SJSA1 (cell line): ENCODE measurements at regions not wholly inside any gene's neighbourhood (a gene's known extent, or its start where the extent isn't known, plus 50 kb on each side); places are given as distances from the start of the nearest gene placed in this dataset.
"Not testable (repeated sequence)": the region's sequence is repeated elsewhere in the genome, so short reads cannot be mapped to it uniquely, and the experiment has no call there.

ENCODE experiments used
- DNase-seq, 2 experiments: peaks; one replicate each; pipeline ENCODE4 v3.0.0-alpha.2; 2015 to 2020; ENCODE audit warnings: low spot score in 2 of 2, low read depth in 1 of 2
- H3K27ac ChIP-seq: fragments of 250-450 bp; sonication (Bioruptor Pico); 2 replicates; pipeline ENCODE4 v1.5.1; 2020; ENCODE audit warnings: mild to moderate bottlenecking, moderate library complexity
- H3K27me3 ChIP-seq: fragments of 250-450 bp; sonication (Bioruptor Pico); replicated peaks from 2 replicates; pipeline ENCODE4 v1.5.1; 2020; ENCODE audit warnings: mild to moderate bottlenecking, moderate library complexity
- H3K36me3 ChIP-seq: fragments of 250-450 bp; sonication (Bioruptor Pico); 2 replicates; pipeline ENCODE4 v1.5.1; 2020; ENCODE audit warnings: mild to moderate bottlenecking
- H3K4me1 ChIP-seq: fragments of 250-450 bp; sonication (Bioruptor Pico); replicated peaks from 2 replicates; pipeline ENCODE4 v1.6.1; 2021; ENCODE audit warnings: mild to moderate bottlenecking
- H3K4me3 ChIP-seq: fragments of 250-450 bp; sonication (Bioruptor Pico); 2 replicates; pipeline ENCODE4 v1.5.1; 2020; ENCODE audit warnings: mild to moderate bottlenecking
- H3K9me3 ChIP-seq: fragments of 250-450 bp; sonication (Bioruptor Pico); replicated peaks from 2 replicates; pipeline ENCODE4 v1.5.1; 2020; ENCODE audit warnings: mild to moderate bottlenecking

- no peak overlapping the region for H3K4me3 ChIP-seq
- DNase-seq, result no peak
- no peaks in the 10 kb centered on the region for H3K9me3 ChIP-seq
- no peaks in the 10 kb centered on the region for H3K36me3 ChIP-seq
- H3K4me1 ChIP-seq, result no peaks in the 10 kb centered on the region
- no peaks in the 10 kb centered on the region for H3K27me3 ChIP-seq
- H3K27ac ChIP-seq, result no peak overlapping the region
These were observed 57.3 kb upstream of the NOVA1 start for GRCh38 chr14:26655128-26655527.

- H3K9me3 ChIP-seq, result no peaks in the 10 kb centered on the region
- no peak overlapping the region for H3K4me3 ChIP-seq
- no peaks in the 10 kb centered on the region for H3K4me1 ChIP-seq
- no peak overlapping the region for H3K27ac ChIP-seq
- H3K27me3 ChIP-seq, result no peaks in the 10 kb centered on the region
- H3K36me3 ChIP-seq, result no peaks in the 10 kb centered on the region
- DNase-seq, result no peak
These were observed 65.7 kb upstream of the NOVA1 start for GRCh38 chr14:26663506-26663905.

- not testable (repeated sequence) for H3K4me1 ChIP-seq, H3K4me3 ChIP-seq, H3K9me3 ChIP-seq, H3K27me3 ChIP-seq, H3K36me3 ChIP-seq, H3K27ac ChIP-seq, DNase-seq
These were observed 81.0 kb upstream of the NOVA1 start for GRCh38 chr14:26678732-26679420.

GRCh38 chr14:26685401-26685800 is 87.6 kb upstream of the NOVA1 start:
- no peak for DNase-seq
- Histone ChIP-seq H3K36me3 (no peaks in the 10 kb centered on the region), H3K27me3 (no peaks in the 10 kb centered on the region), H3K9me3 (0 out of 2 replicates have a peak, but pooled peaks cover 3% of the 10 kb centered on the region), H3K4me1 (no peaks in the 10 kb centered on the region), H3K4me3 (no peak overlapping the region), H3K27ac (no peak overlapping the region)

- DNase-seq, result no peak
- Histone ChIP-seq H3K4me3 (no peak overlapping the region), H3K27ac (no peak overlapping the region), H3K9me3 (no peaks in the 10 kb centered on the region), H3K36me3 (no peaks in the 10 kb centered on the region), H3K27me3 (no peaks in the 10 kb centered on the region), H3K4me1 (no peaks in the 10 kb centered on the region)
These were observed 89.5 kb upstream of the NOVA1 start for GRCh38 chr14:26687301-26687837.

- H3K36me3 ChIP-seq, result no peaks in the 10 kb centered on the region
- no peak for DNase-seq
- no peak overlapping the region for H3K27ac ChIP-seq
- H3K4me1 ChIP-seq, result no peaks in the 10 kb centered on the region
- no peak overlapping the region for H3K4me3 ChIP-seq
- no peaks in the 10 kb centered on the region for H3K9me3 ChIP-seq
- no peaks in the 10 kb centered on the region for H3K27me3 ChIP-seq
These were observed 96.7 kb upstream of the NOVA1 start for GRCh38 chr14:26694521-26694920.

GRCh38 chr14:26702721-26703230 is 104.9 kb upstream of the NOVA1 start:
- H3K27me3 ChIP-seq, result no peaks in the 10 kb centered on the region
- no peak for DNase-seq
- H3K36me3 ChIP-seq, result no peaks in the 10 kb centered on the region
- H3K9me3 ChIP-seq, result no peaks in the 10 kb centered on the region
- no peaks in the 10 kb centered on the region for H3K4me1 ChIP-seq
- no peak overlapping the region for H3K4me3 ChIP-seq
- no peak overlapping the region for H3K27ac ChIP-seq

GRCh38 chr14:26703686-26704366 is 106.0 kb upstream of the NOVA1 start:
- Histone ChIP-seq H3K27ac (no peak overlapping the region), H3K4me3 (no peak overlapping the region), H3K36me3 (no peaks in the 10 kb centered on the region), H3K27me3 (no peaks in the 10 kb centered on the region), H3K4me1 (no peaks in the 10 kb centered on the region), H3K9me3 (no peaks in the 10 kb centered on the region)
- no peak for DNase-seq

GRCh38 chr14:26707234-26707633 is 109.4 kb upstream of the NOVA1 start:
- Histone ChIP-seq H3K27me3 (no peaks in the 10 kb centered on the region), H3K36me3 (no peaks in the 10 kb centered on the region), H3K4me1 (no peaks in the 10 kb centered on the region), H3K9me3 (no peaks in the 10 kb centered on the region), H3K4me3 (no peak overlapping the region), H3K27ac (no peak overlapping the region)
- no peak for DNase-seq

- no peaks in the 10 kb centered on the region for H3K4me1 ChIP-seq
- H3K4me3 ChIP-seq, result no peak overlapping the region
- no peak overlapping the region for H3K27ac ChIP-seq
- DNase-seq, result no peak
- H3K36me3 ChIP-seq, result no peaks in the 10 kb centered on the region
- H3K9me3 ChIP-seq, result no peaks in the 10 kb centered on the region
- no peaks in the 10 kb centered on the region for H3K27me3 ChIP-seq
These were observed 111.2 kb upstream of the NOVA1 start for GRCh38 chr14:26709019-26709418.

GRCh38 chr14:26719514-26719913 is 121.7 kb upstream of the NOVA1 start:
- Histone ChIP-seq H3K27me3 (no peaks in the 10 kb centered on the region), H3K36me3 (no peaks in the 10 kb centered on the region), H3K4me3 (no peak overlapping the region), H3K27ac (no peak overlapping the region), H3K9me3 (no peaks in the 10 kb centered on the region), H3K4me1 (no peaks in the 10 kb centered on the region)
- no peak for DNase-seq

- DNase-seq, result no peak
- H3K27me3 ChIP-seq, result no peaks in the 10 kb centered on the region
- H3K4me1 ChIP-seq, result no peaks in the 10 kb centered on the region
- no peaks in the 10 kb centered on the region for H3K9me3 ChIP-seq
- no peak overlapping the region for H3K27ac ChIP-seq
- H3K4me3 ChIP-seq, result no peak overlapping the region
- no peaks in the 10 kb centered on the region for H3K36me3 ChIP-seq
These were observed 124.4 kb upstream of the NOVA1 start for GRCh38 chr14:26722258-26722657.

- no peaks in the 10 kb centered on the region for H3K4me1 ChIP-seq
These were observed 132.0 kb upstream of the NOVA1 start for GRCh38 chr14:26729851-26730250.

GRCh38 chr14:26730929-26731618 is 133.2 kb upstream of the NOVA1 start:
- Histone ChIP-seq H3K4me1 (no peaks in the 10 kb centered on the region), H3K36me3 (no peaks in the 10 kb centered on the region), H3K27ac (no peak overlapping the region), H3K27me3 (no peaks in the 10 kb centered on the region), H3K9me3 (no peaks in the 10 kb centered on the region), H3K4me3 (no peak overlapping the region)
- no peak for DNase-seq

More at GRCh38 chr14:26729851-26730250, 132.0 kb upstream of the NOVA1 start:
- H3K4me3 ChIP-seq, result no peak overlapping the region
- no peaks in the 10 kb centered on the region for H3K27me3 ChIP-seq
- DNase-seq, result no peak
- H3K9me3 ChIP-seq, result no peaks in the 10 kb centered on the region
- H3K36me3 ChIP-seq, result no peaks in the 10 kb centered on the region
- H3K27ac ChIP-seq, result no peak overlapping the region
